Breast epithelium (tissue), 4 donors: ENCODE measurements at regions not wholly inside any gene's neighbourhood (a gene's known extent, or its start where the extent isn't known, plus 50 kb on each side); places are given as distances from the start of the nearest gene placed in this dataset.
"Not testable (repeated sequence)": the region's sequence is repeated elsewhere in the genome, so short reads cannot be mapped to it uniquely, and the experiment has no call there.

ENCODE experiments used
- DNase-seq, 2 donors: peaks; one replicate each; pipeline ENCODE4 v3.0.0-alpha.2; 2019; ENCODE audit warnings: low spot score in 2 of 2
- H3K27ac ChIP-seq, 2 donors: fragments of 200-600 bp; sonication (generic) in 1 of 2; one replicate each; pipeline ENCODE4 v1.5.1; 2016 to 2019; ENCODE audit warnings: mild to moderate bottlenecking in 1 of 2
- H3K27me3 ChIP-seq, 2 donors: fragments of 200-600 bp; sonication (generic) in 1 of 2; one replicate each; pipeline versions ENCODE4 v1.5.1 to v1.6.0; 2017 to 2019; ENCODE audit warnings: control low read depth in 1 of 2, mild to moderate bottlenecking in 1 of 2
- H3K36me3 ChIP-seq: fragments of 200-600 bp; one replicate; pipeline ENCODE4 v1.5.1; 2019
- H3K4me1 ChIP-seq, 2 donors: fragments of 200-600 bp; sonication (generic); one replicate each; pipeline ENCODE4 v1.5.1; 2016 to 2019; ENCODE audit warnings: control low read depth in 1 of 2
- H3K4me3 ChIP-seq, 3 donors: fragments of 200-600 bp; sonication (generic); 1 replicate in 2 of 3; 2 replicates in 1 of 3; pipeline ENCODE4 v1.5.1; 2016 to 2019; ENCODE audit warnings: mild to moderate bottlenecking in 3 of 3, moderate library complexity in 2 of 3
- H3K9me3 ChIP-seq, 2 donors: fragments of 200-600 bp; sonication (generic) in 1 of 2; one replicate each; pipeline ENCODE4 v1.5.1; 2016 to 2019; ENCODE audit warnings: control low read depth in 1 of 2
- POLR2A ChIP-seq: fragments of 450-650 bp; IDR thresholded peaks from one replicate; pipeline ENCODE4 v1.6.1; 2016; ENCODE audit warnings: antibody characterized with exemption, mild to moderate bottlenecking, moderate library complexity
- POLR2AphosphoS5 ChIP-seq, 3 donors: sonication (generic); formaldehyde crosslinking; IDR thresholded peaks; one replicate each; pipeline ENCODE4 v1.6.1; 2017; ENCODE audit warnings: antibody characterized with exemption in 3 of 3
- intact Hi-C: fragments of 100-400 bp; cut with DNase I; formaldehyde crosslinking; loops from one replicate; pipeline ENCODE4 v1.15.1; 2023; ENCODE audit warnings: low total_unique reads
- TF ChIP-seq, protein P1 (sequence below), 3 donors: fragments of 450-650 bp; IDR thresholded peaks; one replicate each; pipeline ENCODE4 v1.5.1; 2016 to 2017; ENCODE audit warnings: antibody characterized with exemption in 3 of 3, mild to moderate bottlenecking in 3 of 3, moderate library complexity in 3 of 3

DNA sequence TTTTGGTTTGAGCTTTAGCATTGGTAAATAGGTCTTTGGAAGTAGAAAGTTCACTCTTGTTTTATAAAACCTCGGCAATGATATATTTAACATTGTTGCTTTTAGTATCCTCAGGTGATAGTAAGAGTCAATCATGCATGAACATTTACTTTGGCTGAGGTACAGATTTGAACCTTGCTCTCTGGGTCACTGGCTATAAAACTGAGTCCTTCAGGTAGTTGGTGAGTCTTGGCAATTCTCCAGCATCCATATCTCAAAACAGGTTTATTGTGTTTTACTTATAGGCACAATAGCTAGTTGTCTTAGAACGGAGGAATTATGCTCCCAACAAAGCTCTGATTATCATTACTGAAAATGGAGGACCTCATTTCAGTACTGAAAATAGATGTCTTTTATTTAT is 75.1 kb downstream of the MAT2B start:
- H3K9me3 ChIP-seq: no peaks in the 10 kb centered on the region
- TF ChIP-seq POLR2AphosphoS5 (IDR thresholded peaks at IDR 0.05) (no peak), POLR2A (no peak)
- TF ChIP-seq, protein P1, sequence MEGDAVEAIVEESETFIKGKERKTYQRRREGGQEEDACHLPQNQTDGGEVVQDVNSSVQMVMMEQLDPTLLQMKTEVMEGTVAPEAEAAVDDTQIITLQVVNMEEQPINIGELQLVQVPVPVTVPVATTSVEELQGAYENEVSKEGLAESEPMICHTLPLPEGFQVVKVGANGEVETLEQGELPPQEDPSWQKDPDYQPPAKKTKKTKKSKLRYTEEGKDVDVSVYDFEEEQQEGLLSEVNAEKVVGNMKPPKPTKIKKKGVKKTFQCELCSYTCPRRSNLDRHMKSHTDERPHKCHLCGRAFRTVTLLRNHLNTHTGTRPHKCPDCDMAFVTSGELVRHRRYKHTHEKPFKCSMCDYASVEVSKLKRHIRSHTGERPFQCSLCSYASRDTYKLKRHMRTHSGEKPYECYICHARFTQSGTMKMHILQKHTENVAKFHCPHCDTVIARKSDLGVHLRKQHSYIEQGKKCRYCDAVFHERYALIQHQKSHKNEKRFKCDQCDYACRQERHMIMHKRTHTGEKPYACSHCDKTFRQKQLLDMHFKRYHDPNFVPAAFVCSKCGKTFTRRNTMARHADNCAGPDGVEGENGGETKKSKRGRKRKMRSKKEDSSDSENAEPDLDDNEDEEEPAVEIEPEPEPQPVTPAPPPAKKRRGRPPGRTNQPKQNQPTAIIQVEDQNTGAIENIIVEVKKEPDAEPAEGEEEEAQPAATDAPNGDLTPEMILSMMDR (IDR thresholded peaks at IDR 0.05): no peak
- DNase-seq: no peak
- H3K27ac ChIP-seq: no peak overlapping the region
- H3K27me3 ChIP-seq: no peaks in the 10 kb centered on the region
- H3K4me3 ChIP-seq: no peak overlapping the region
- no peaks in the 10 kb centered on the region for H3K36me3 ChIP-seq
- no peaks in the 10 kb centered on the region for H3K4me1 ChIP-seq
- intact Hi-C loops: no loop called here

DNA sequence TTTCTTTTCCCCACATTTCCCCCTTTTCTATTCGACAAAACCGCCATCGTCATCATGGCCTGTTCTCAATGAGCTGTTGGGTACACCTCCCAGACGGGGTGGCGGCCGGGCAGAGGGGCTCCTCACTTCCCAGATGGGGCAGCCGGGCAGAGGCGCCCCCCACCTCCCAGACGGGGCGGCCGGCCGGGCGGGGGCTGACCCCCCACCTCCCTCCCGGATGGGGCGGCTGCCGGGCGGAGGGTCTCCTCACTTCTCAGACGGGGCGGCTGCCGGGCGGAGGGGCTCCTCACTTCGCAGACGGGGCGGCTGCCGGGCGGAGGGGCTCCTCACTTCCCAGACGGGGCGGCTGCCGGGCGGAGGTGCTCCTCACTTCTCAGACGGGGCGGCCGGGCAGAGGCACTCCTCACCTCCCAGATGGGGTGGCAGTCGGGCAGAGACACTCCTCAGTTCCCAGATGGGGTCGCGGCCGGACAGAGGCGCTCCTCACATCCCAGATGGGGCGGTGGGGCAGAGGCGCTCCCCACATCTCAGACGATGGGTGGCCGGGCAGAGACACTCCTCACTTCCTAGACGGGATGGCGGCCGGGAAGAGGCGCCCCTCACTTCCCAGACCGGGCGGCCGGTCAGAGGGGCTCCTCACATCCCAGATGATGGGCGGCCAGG is 78.2 kb downstream of the MAT2B start:
- intact Hi-C loops, H3K4me3 ChIP-seq, H3K9me3 ChIP-seq, H3K4me1 ChIP-seq, DNase-seq, H3K27me3 ChIP-seq, H3K27ac ChIP-seq, H3K36me3 ChIP-seq: not testable (repeated sequence)

- no peak overlapping the region for H3K4me3 ChIP-seq
- no peaks in the 10 kb centered on the region for H3K9me3 ChIP-seq
- no peaks in the 10 kb centered on the region for H3K27me3 ChIP-seq
- H3K27ac ChIP-seq: no peak overlapping the region
- no peak for DNase-seq
- H3K4me1 ChIP-seq: no peaks in the 10 kb centered on the region
- intact Hi-C loops: no loop called here
- TF ChIP-seq POLR2AphosphoS5 (IDR thresholded peaks at IDR 0.05) (no peak), POLR2A (no peak)
- TF ChIP-seq, protein P1 (IDR thresholded peaks at IDR 0.05): no peak
- H3K36me3 ChIP-seq: no peaks in the 10 kb centered on the region
These were observed 79.8 kb downstream of the MAT2B start for GRCh38 chr5:163585206-163585605.

GRCh38 chr5:163586531-163586956 is 81.1 kb downstream of the MAT2B start:
- Histone ChIP-seq H3K4me3 (no peak overlapping the region), H3K4me1 (no peaks in the 10 kb centered on the region), H3K27ac (no peak overlapping the region), H3K9me3 (no peaks in the 10 kb centered on the region), H3K36me3 (no peaks in the 10 kb centered on the region), H3K27me3 (no peaks in the 10 kb centered on the region)
- no peak for DNase-seq
- TF ChIP-seq, protein P1 (IDR thresholded peaks at IDR 0.05): no peak
- TF ChIP-seq POLR2A (no peak), POLR2AphosphoS5 (IDR thresholded peaks at IDR 0.05) (no peak)
- intact Hi-C loops: no loop called here

DNA sequence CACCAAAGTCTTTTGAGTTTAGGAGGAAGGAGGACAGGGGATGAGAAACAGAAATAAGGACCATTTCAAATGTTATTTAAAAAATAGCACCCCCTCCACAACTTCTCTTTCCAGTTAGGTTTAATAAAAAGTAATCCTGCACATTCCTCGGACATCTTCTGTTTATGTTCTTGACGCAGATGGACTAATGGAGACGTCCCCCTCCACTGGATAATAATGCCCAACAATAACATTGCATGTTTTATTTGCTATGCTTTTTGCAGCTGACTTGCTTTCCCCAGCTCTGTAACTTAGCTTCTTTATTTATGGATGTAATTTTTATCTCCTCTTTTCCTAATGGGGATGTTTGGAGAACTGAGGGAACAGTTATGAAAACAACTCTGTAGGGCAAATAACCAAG is 89.5 kb downstream of the MAT2B start:
- intact Hi-C loops: no loop called here
- Histone ChIP-seq H3K27ac (no peak overlapping the region), H3K27me3 (no peaks in the 10 kb centered on the region), H3K4me1 (no peaks in the 10 kb centered on the region), H3K4me3 (no peak overlapping the region), H3K36me3 (no peaks in the 10 kb centered on the region), H3K9me3 (no peaks in the 10 kb centered on the region)
- TF ChIP-seq, protein P1 (IDR thresholded peaks at IDR 0.05): no peak
- TF ChIP-seq POLR2AphosphoS5 (IDR thresholded peaks at IDR 0.05) (no peak), POLR2A (no peak)
- no peak for DNase-seq
